ENCODE measurements at regions not wholly inside any gene's neighbourhood (a gene's known extent, or its start where the extent isn't known, plus 50 kb on each side); places are given as distances from the start of the nearest gene placed in this dataset.

- TF ChIP-seq POLR2A (IDR thresholded peaks at IDR 0.05; ENCODE audit: extremely low read depth, insufficient read length) (no peak), CTCF (IDR thresholded peaks at IDR 0.05; ENCODE audit: low read depth, low read length) (no peak)
Observed at GRCh38 chr1:25079048-25079447, 149.0 kb upstream of the RUNX3 start.

Data from NB4 (cell line).